CD4-positive, CD25-positive, alpha-beta regulatory T cell (primary cell): ENCODE measurements at regions not wholly inside any gene's neighbourhood (a gene's known extent, or its start where the extent isn't known, plus 50 kb on each side); places are given as distances from the start of the nearest gene placed in this dataset.
A peak's percentile ranks its signal among the peaks of the same experiment; 100 is the strongest.
"Not testable (repeated sequence)": the region's sequence is repeated elsewhere in the genome, so short reads cannot be mapped to it uniquely, and the experiment has no call there.

Experiments used
- ATAC-seq, 2 donors: fragments of 150-1000 bp; cut with Tn5 transposase; one replicate each; pipeline ENCODE4 v1.10.0; 2021; ENCODE audit warnings: low read depth in 2 of 2, moderate number of reproducible peaks in 2 of 2, moderate library complexity in 1 of 2
- DNase-seq, 3 donors: peaks; one replicate each; pipeline versions ENCODE4 v3.0.0 to v3.0.0-alpha.2; 2012 to 2022; ENCODE audit warnings: mixed read lengths in 1 of 3
- H3K27ac ChIP-seq: one replicate; pipeline ENCODE4 v1.7.0; 2013; ENCODE audit warnings: mild to moderate bottlenecking, low read length; ENCODE audit not compliant: insufficient read depth, poor library complexity, severe bottlenecking
- H3K27me3 ChIP-seq: one replicate; pipeline ENCODE4 v1.7.0; 2013; ENCODE audit warnings: low read length; ENCODE audit not compliant: control insufficient read depth, insufficient read depth
- H3K36me3 ChIP-seq: one replicate; pipeline ENCODE4 v1.7.0; 2013; ENCODE audit warnings: mild to moderate bottlenecking, low read length, moderate library complexity; ENCODE audit not compliant: control insufficient read depth, insufficient read depth
- H3K4me1 ChIP-seq: 2 replicates; pipeline ENCODE4 v1.7.0; 2013; ENCODE audit warnings: mild to moderate bottlenecking, low read length; ENCODE audit not compliant: insufficient read depth, control insufficient read depth, poor library complexity, severe bottlenecking
- H3K4me3 ChIP-seq: one replicate; pipeline ENCODE4 v1.7.0; 2013; ENCODE audit warnings: low read depth, mild to moderate bottlenecking, low read length, moderate library complexity
- H3K9me3 ChIP-seq, 2 experiments: 1 replicate in 1 of 2; 2 replicates in 1 of 2; pipeline ENCODE4 v1.7.0; 2013; ENCODE audit warnings: low read length in 2 of 2, mild to moderate bottlenecking in 1 of 2, moderate library complexity in 1 of 2; ENCODE audit not compliant: control insufficient read depth in 2 of 2
- H3K27ac Mint-ChIP-seq, 3 donors: one replicate each; pipeline ENCODE4 v1.8.0; 2020 to 2022; ENCODE audit warnings: mild to moderate bottlenecking in 3 of 3, mixed read lengths in 3 of 3, moderate library complexity in 2 of 3
- H3K27me3 Mint-ChIP-seq: one replicate; pipeline ENCODE4 v1.8.0; 2022; ENCODE audit warnings: mild to moderate bottlenecking, mixed read lengths
- H3K36me3 Mint-ChIP-seq: one replicate; pipeline ENCODE4 v1.8.0; 2020; ENCODE audit warnings: mixed read lengths
- H3K4me1 Mint-ChIP-seq, 4 donors: one replicate each; pipeline ENCODE4 v1.8.0; 2020 to 2022; ENCODE audit warnings: mixed read lengths in 4 of 4, mild to moderate bottlenecking in 1 of 4
- H3K4me3 Mint-ChIP-seq, 4 donors: one replicate each; pipeline ENCODE4 v1.8.0; 2020 to 2022; ENCODE audit warnings: mild to moderate bottlenecking in 4 of 4, mixed read lengths in 4 of 4, moderate library complexity in 3 of 4
- H3K9me3 Mint-ChIP-seq, 7 donors: one replicate each; pipeline ENCODE4 v1.8.0; 2020 to 2022; ENCODE audit warnings: mixed read lengths in 7 of 7, mild to moderate bottlenecking in 3 of 7, moderate library complexity in 2 of 7

- H3K36me3 Mint-ChIP-seq, ATAC-seq, H3K4me3 Mint-ChIP-seq, H3K4me3 ChIP-seq, H3K9me3 ChIP-seq, H3K9me3 Mint-ChIP-seq, H3K27ac ChIP-seq, H3K4me1 ChIP-seq, H3K4me1 Mint-ChIP-seq, H3K27me3 Mint-ChIP-seq, H3K27me3 ChIP-seq, H3K27ac Mint-ChIP-seq, DNase-seq, H3K36me3 ChIP-seq: not testable (repeated sequence)
Measured at GRCh38 chr2:111316881-111317549, 196.3 kb downstream of the BCL2L11 start.

- not testable (repeated sequence) for DNase-seq, H3K9me3 Mint-ChIP-seq, H3K4me1 ChIP-seq, H3K36me3 Mint-ChIP-seq, H3K27me3 ChIP-seq, H3K4me3 ChIP-seq, H3K27ac ChIP-seq, ATAC-seq, H3K4me1 Mint-ChIP-seq, H3K27ac Mint-ChIP-seq, H3K4me3 Mint-ChIP-seq, H3K9me3 ChIP-seq, H3K36me3 ChIP-seq, H3K27me3 Mint-ChIP-seq
Measured at GRCh38 chr2:111319552-111319951, 198.8 kb downstream of the BCL2L11 start.

GRCh38 chr2:111320264-111320663 is 199.6 kb downstream of the BCL2L11 start:
- H3K27ac Mint-ChIP-seq, H3K27ac ChIP-seq, H3K27me3 Mint-ChIP-seq, H3K36me3 ChIP-seq, H3K4me1 Mint-ChIP-seq, H3K4me3 ChIP-seq, H3K27me3 ChIP-seq, ATAC-seq, H3K9me3 ChIP-seq, H3K4me1 ChIP-seq, H3K36me3 Mint-ChIP-seq, H3K4me3 Mint-ChIP-seq, DNase-seq, H3K9me3 Mint-ChIP-seq: not testable (repeated sequence)

GRCh38 chr2:111320965-111321364 is 200.3 kb downstream of the BCL2L11 start:
- not testable (repeated sequence) for H3K27me3 ChIP-seq, H3K27me3 Mint-ChIP-seq, H3K36me3 Mint-ChIP-seq, H3K4me1 ChIP-seq, H3K36me3 ChIP-seq, H3K4me3 Mint-ChIP-seq, H3K27ac ChIP-seq, H3K27ac Mint-ChIP-seq, H3K9me3 Mint-ChIP-seq, H3K9me3 ChIP-seq, H3K4me1 Mint-ChIP-seq, H3K4me3 ChIP-seq
- ATAC-seq (peak; percentile 74 to 75), DNase-seq (peak in 1 of 3 donors; percentile 12)

GRCh38 chr2:111323384-111323783 is 202.7 kb downstream of the BCL2L11 start:
- H3K4me1 Mint-ChIP-seq, H3K36me3 Mint-ChIP-seq, H3K4me3 ChIP-seq, H3K4me1 ChIP-seq, ATAC-seq, H3K27me3 Mint-ChIP-seq, H3K27me3 ChIP-seq, H3K36me3 ChIP-seq, H3K27ac Mint-ChIP-seq, H3K4me3 Mint-ChIP-seq, H3K9me3 Mint-ChIP-seq, H3K9me3 ChIP-seq, DNase-seq, H3K27ac ChIP-seq: not testable (repeated sequence)

- not testable (repeated sequence) for H3K4me3 ChIP-seq, H3K27ac ChIP-seq, H3K4me1 Mint-ChIP-seq, H3K9me3 ChIP-seq, ATAC-seq, H3K9me3 Mint-ChIP-seq, H3K4me3 Mint-ChIP-seq, H3K36me3 ChIP-seq, H3K4me1 ChIP-seq, H3K27me3 ChIP-seq, DNase-seq, H3K36me3 Mint-ChIP-seq, H3K27me3 Mint-ChIP-seq, H3K27ac Mint-ChIP-seq
Measured at GRCh38 chr2:111327726-111328125, 207.0 kb downstream of the BCL2L11 start.

- not testable (repeated sequence) for H3K4me1 Mint-ChIP-seq, H3K27me3 ChIP-seq, H3K36me3 Mint-ChIP-seq, DNase-seq, H3K27ac Mint-ChIP-seq, H3K36me3 ChIP-seq, H3K9me3 Mint-ChIP-seq, H3K27me3 Mint-ChIP-seq, H3K4me3 ChIP-seq, ATAC-seq, H3K9me3 ChIP-seq, H3K4me3 Mint-ChIP-seq, H3K27ac ChIP-seq, H3K4me1 ChIP-seq
Measured at GRCh38 chr2:111329309-111329708, 208.6 kb downstream of the BCL2L11 start.

GRCh38 chr2:111331099-111331724 is 210.5 kb downstream of the BCL2L11 start:
- H3K27ac ChIP-seq, H3K27me3 ChIP-seq, H3K9me3 ChIP-seq, H3K36me3 Mint-ChIP-seq, ATAC-seq, H3K4me1 Mint-ChIP-seq, H3K4me1 ChIP-seq, H3K36me3 ChIP-seq, H3K27ac Mint-ChIP-seq, H3K4me3 ChIP-seq, H3K9me3 Mint-ChIP-seq, H3K4me3 Mint-ChIP-seq, DNase-seq, H3K27me3 Mint-ChIP-seq: not testable (repeated sequence)
